K562 (cell line): ENCODE measurements at regions not wholly inside any gene's neighbourhood (a gene's known extent, or its start where the extent isn't known, plus 50 kb on each side); places are given as distances from the start of the nearest gene placed in this dataset.

Experiments used
- ATAC-seq: fragments of 200-7000 bp; cut with Tn5 transposase; 3 replicates; pipeline ENCODE4 v1.9.1; 2020; ENCODE audit warnings: moderate library complexity
- BruUV-seq: library from RNA; stranded (reverse); fragments of 400-500 nt; replicated peaks from 2 replicates; lab custom pipeline; 2021; lab: Mats Ljungman, UMichigan
- CTCF ChIA-PET: fragments of 300-600 bp; formaldehyde crosslinking; extraction: SDS; loops from one replicate; lab custom pipeline; 2021; ENCODE audit warnings: low intra/inter-chr PET ratio; lab: Yijun Ruan, JAX
- POLR2A ChIA-PET: fragments of 300-600, 350-650 bp; sonication (Branson Sonifier 250); formaldehyde crosslinking; extraction: SDS; loops from one replicate; lab custom pipeline; 2021; ENCODE audit warnings: antibody characterized with exemption, inconsistent platforms; lab: Yijun Ruan, JAX
- DNase-seq, 4 experiments: peaks; one replicate each; pipeline versions ENCODE4 v3.0.0 to v3.0.0-alpha.2; 2011 to 2018; ENCODE audit warnings: low spot score in 3 of 4, mixed read lengths in 3 of 4; ENCODE audit errors: extremely low read depth in 1 of 4
- FAIRE-seq: peaks from 2 replicates; lab custom pipeline; 2011; peaks lifted over from hg19 to GRCh38; lab: Jason Lieb, UNC
- H2AFZ ChIP-seq: 2 replicates; pipeline ENCODE4 v1.6.0; 2011; ENCODE audit warnings: low read depth, low read length, control low read depth, inconsistent platforms
- H3K27ac ChIP-seq: fragments of 200-600 bp; 3 replicates; pipeline ENCODE4 v1.8.0; 2011; ENCODE audit warnings: low read depth, mild to moderate bottlenecking, control low read depth, inconsistent platforms, low read length, moderate library complexity, mixed read lengths; ENCODE audit errors: extremely low read depth
- H3K27me3 ChIP-seq, 2 experiments: fragments of 300-600 bp in 1 of 2; 2 replicates in 1 of 2; 3 replicates in 1 of 2; pipeline versions ENCODE4 v1.6.0 to v1.8.0; 2011; ENCODE audit warnings: inconsistent platforms in 2 of 2, low read length in 2 of 2, mild to moderate bottlenecking in 1 of 2, mixed read lengths in 1 of 2, moderate library complexity in 1 of 2; ENCODE audit not compliant: control insufficient read depth in 2 of 2, insufficient read depth in 2 of 2
- H3K36me3 ChIP-seq: fragments of 300-600 bp; 3 replicates; pipeline ENCODE4 v1.8.0; 2011; ENCODE audit warnings: mild to moderate bottlenecking, low read length, inconsistent platforms; ENCODE audit not compliant: control insufficient read depth, insufficient read depth
- H3K4me1 ChIP-seq, 2 experiments: fragments of 200-600 bp in 1 of 2; replicated peaks in 1 of 2; 2 replicates in 1 of 2; 3 replicates in 1 of 2; pipeline versions ENCODE4 v1.5.1 to v1.8.0; 2011; ENCODE audit warnings: inconsistent platforms in 2 of 2, low read length in 2 of 2, mild to moderate bottlenecking in 1 of 2, mixed read lengths in 1 of 2, moderate library complexity in 1 of 2; ENCODE audit not compliant: control insufficient read depth in 2 of 2, insufficient read depth in 2 of 2
- H3K4me2 ChIP-seq: 2 replicates; pipeline ENCODE4 v1.6.1; 2011; ENCODE audit warnings: low read length, control low read depth, inconsistent platforms, mixed read lengths; ENCODE audit not compliant: insufficient read depth
- H3K4me3 ChIP-seq: fragments of 200-600 bp; sonication (generic), shearing (Covaris generic); 2 replicates; pipeline ENCODE4 v1.5.1; 2016; ENCODE audit warnings: control low read depth, inconsistent platforms
- H3K79me2 ChIP-seq: fragments of 200-600 bp; 3 replicates; pipeline ENCODE4 v1.8.0; 2011; ENCODE audit warnings: low read length, inconsistent platforms; ENCODE audit not compliant: control insufficient read depth, insufficient read depth
- H3K9ac ChIP-seq, 2 experiments: 2 replicates each; pipeline versions ENCODE4 v1.6.0 to v1.6.1; 2011; ENCODE audit warnings: low read depth in 2 of 2, low read length in 2 of 2, control low read depth in 1 of 2, inconsistent platforms in 1 of 2, mild to moderate bottlenecking in 1 of 2, mixed read lengths in 1 of 2; ENCODE audit not compliant: insufficient read depth in 1 of 2
- H3K9me1 ChIP-seq: one replicate; pipeline ENCODE4 v1.6.0; 2011; ENCODE audit warnings: inconsistent platforms, mild to moderate bottlenecking, low read length, moderate library complexity; ENCODE audit not compliant: control insufficient read depth, insufficient read depth
- H3K9me3 ChIP-seq: replicated peaks from 2 replicates; pipeline ENCODE4 v1.5.1; 2011; ENCODE audit warnings: low read depth, low read length, inconsistent platforms; ENCODE audit not compliant: control insufficient read depth, insufficient read depth
- H4K20me1 ChIP-seq: replicated peaks from 2 replicates; pipeline ENCODE4 v1.6.1; 2011; ENCODE audit warnings: low read length, inconsistent platforms, mixed read lengths; ENCODE audit not compliant: control insufficient read depth, insufficient read depth
- GATAD2B ChIP-seq: fragments of 450-650 bp; IDR thresholded peaks from 2 replicates; pipeline ENCODE4 v1.6.1; 2017; ENCODE audit warnings: mild to moderate bottlenecking, borderline replicate concordance
- HCFC1 ChIP-seq: IDR thresholded peaks from 2 replicates; pipeline ENCODE4 v1.6.1; 2012; ENCODE audit warnings: low read depth, low read length, improper control_type of control experiment
- MAFG ChIP-seq: fragments of 450-650 bp; conservative IDR thresholded peaks from 2 replicates; pipeline ENCODE4 v1.6.1; 2016; ENCODE audit warnings: missing genetic modification characterization, missing compliant biosample characterization
- NFATC3 ChIP-seq: fragments of 450-650 bp; IDR thresholded peaks from 2 replicates; pipeline ENCODE4 v1.6.1; 2017; ENCODE audit warnings: mild to moderate bottlenecking
- NFE2 ChIP-seq: IDR thresholded peaks from 2 replicates; pipeline ENCODE4 v1.6.1; 2014; ENCODE audit warnings: antibody characterized with exemption, low read depth
- POLR2A ChIP-seq: fragments of 450-650 bp; conservative IDR thresholded peaks from 2 replicates; pipeline ENCODE4 v1.6.1; 2016
- PRMT5 ChIP-seq: sonication (generic); formaldehyde crosslinking; IDR thresholded peaks from 2 replicates; pipeline ENCODE4 v1.5.0; 2020; ENCODE audit warnings: missing genetic modification reagents
- ZNF316 ChIP-seq: fragments of 450-650 bp; IDR thresholded peaks from 2 replicates; pipeline ENCODE4 v1.6.1; 2016
- ZNF408 ChIP-seq: fragments of 250-450 bp; sonication (Bioruptor Pico); IDR thresholded peaks from 2 replicates; pipeline ENCODE4 v1.4.0; 2020; ENCODE audit warnings: low read depth, mild to moderate bottlenecking, moderate library complexity
- ZNF561 ChIP-seq: fragments of 450-650 bp; formaldehyde crosslinking; conservative IDR thresholded peaks from 2 replicates; pipeline ENCODE4 v1.4.0; 2020; ENCODE audit warnings: mild to moderate bottlenecking, moderate library complexity
- ZNF589 ChIP-seq: fragments of 200-800 bp; sonication (Bioruptor generic); IDR thresholded peaks from 2 replicates; pipeline ENCODE4 v1.6.1; 2016; ENCODE audit warnings: low read depth, missing genetic modification characterization, missing compliant biosample characterization
- WGBS: fragments of 100-300 bp; shearing (Covaris generic); methylation state at CpG from one replicate; pipeline ENCODE4 v1.1.6; 2016; ENCODE audit warnings: low coverage, mixed read lengths; ENCODE audit not compliant: insufficient coverage; ENCODE audit errors: missing lambda C conversion rate; 5-methylcytosine and 5-hydroxymethylcytosine counted together
- in situ Hi-C: fragments of 300-500 bp; cut with MboI; formaldehyde crosslinking; loops from 4 replicates; pipeline ENCODE4 v1.15.0; 2018; ENCODE audit warnings: inconsistent platforms, mixed read lengths
- intact Hi-C: fragments of 100-400 bp; cut with micrococcal nuclease; formaldehyde crosslinking; loops from 2 replicates; pipeline ENCODE4 v1.14.2; 2022

DNA sequence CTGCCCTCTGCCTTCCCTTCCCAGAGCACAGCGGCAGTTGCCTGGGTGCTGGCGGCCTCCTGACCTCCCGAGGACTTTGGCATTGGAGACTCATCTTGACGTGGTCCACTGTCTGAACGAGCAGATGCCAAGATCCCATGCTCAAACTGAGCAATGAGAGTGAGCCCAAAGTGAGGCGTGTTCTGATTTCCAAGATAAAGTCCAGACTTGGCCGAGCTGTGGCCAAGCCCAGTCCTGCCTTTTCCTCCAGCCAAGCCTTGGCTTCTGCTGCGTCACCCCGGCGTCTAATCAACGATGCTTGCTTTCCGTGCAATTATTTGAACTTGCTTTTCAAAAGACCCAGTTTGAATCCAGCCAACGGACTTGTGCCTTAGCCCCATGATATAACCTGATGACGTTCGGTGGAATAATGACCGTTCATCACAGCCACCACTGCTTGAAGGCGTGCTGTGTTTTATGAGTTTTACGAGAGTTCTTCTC is 179.2 kb downstream of the IRF8 start:
- Histone ChIP-seq H3K9me3 (no peaks in the 10 kb centered on the region), H3K79me2 (no peaks in the 10 kb centered on the region), H3K4me3 (no peak overlapping the region), H3K27ac (no peak overlapping the region), H3K27me3 (peaks cover 24 to 52% of the 10 kb centered on the region in 2 experiments), H3K4me2 (no peak overlapping the region), H2AFZ (no peak overlapping the region), H3K4me1 (no peaks in the 10 kb centered on the region), H4K20me1 (peaks cover 13% of the 10 kb centered on the region), H3K9ac (no peak overlapping the region), H3K9me1 (no peaks in the 10 kb centered on the region), H3K36me3 (no peaks in the 10 kb centered on the region)
- ATAC-seq (peak; percentile 60), FAIRE-seq (no peak), DNase-seq (peak in 1 of 4 experiments; percentile 16)
- BruUV-seq = no TSS peak
- CTCF ChIA-PET = no interaction called here
- no peak for TF ChIP-seq NFATC3
- no peak for TF ChIP-seq ZNF561
- TF ChIP-seq POLR2A = no peak
- TF ChIP-seq PRMT5 = no peak
- TF ChIP-seq ZNF589 = no peak
- peak; percentile 27; the same call in 1 of the 2 replicates for TF ChIP-seq ZNF316
- no peak for TF ChIP-seq HCFC1
- no peak for TF ChIP-seq GATAD2B
- peak; percentile 53 for TF ChIP-seq NFE2
- peak; percentile 57 for TF ChIP-seq MAFG (tag)
- TF ChIP-seq ZNF408 (CRISPR knock-in tag) = no peak
- 7% methylated on average over 18 of the region's 18 CpGs for WGBS
- POLR2A ChIA-PET = interaction anchor here (0.8 kb wide), 1 partner anchor 15 kb away, joined by 3 read pairs; no protein-coding TSS in a partner anchor
- intact Hi-C loops (no loop called here), in situ Hi-C loops (loop anchor here (5.0 kb wide), 1 partner anchor 439 kb away; no protein-coding TSS in a partner anchor)
